DMS 273 (cell line): ENCODE measurements at regions not wholly inside any gene's neighbourhood (a gene's known extent, or its start where the extent isn't known, plus 50 kb on each side); places are given as distances from the start of the nearest gene placed in this dataset.

Source experiments
- DNase-seq: peaks from one replicate; lab custom pipeline; 2025; ENCODE audit not compliant: unreplicated experiment; lab: John Stamatoyannopoulos, UW

GRCh38 chr3:43155464-43156121, 49.7 kb upstream of the POMGNT2 start:
- peak; percentile 57 for DNase-seq
